Renal pelvis (tissue), 1 donor: ENCODE measurements at regions not wholly inside any gene's neighbourhood (a gene's known extent, or its start where the extent isn't known, plus 50 kb on each side); places are given as distances from the start of the nearest gene placed in this dataset.
A peak's percentile ranks its signal among the peaks of the same experiment; 100 is the strongest.
"Not testable (repeated sequence)": the region's sequence is repeated elsewhere in the genome, so short reads cannot be mapped to it uniquely, and the experiment has no call there.

ENCODE experiments used
- DNase-seq: peaks from one replicate; pipeline ENCODE4 v3.0.0-alpha.2; 2013

DNA sequence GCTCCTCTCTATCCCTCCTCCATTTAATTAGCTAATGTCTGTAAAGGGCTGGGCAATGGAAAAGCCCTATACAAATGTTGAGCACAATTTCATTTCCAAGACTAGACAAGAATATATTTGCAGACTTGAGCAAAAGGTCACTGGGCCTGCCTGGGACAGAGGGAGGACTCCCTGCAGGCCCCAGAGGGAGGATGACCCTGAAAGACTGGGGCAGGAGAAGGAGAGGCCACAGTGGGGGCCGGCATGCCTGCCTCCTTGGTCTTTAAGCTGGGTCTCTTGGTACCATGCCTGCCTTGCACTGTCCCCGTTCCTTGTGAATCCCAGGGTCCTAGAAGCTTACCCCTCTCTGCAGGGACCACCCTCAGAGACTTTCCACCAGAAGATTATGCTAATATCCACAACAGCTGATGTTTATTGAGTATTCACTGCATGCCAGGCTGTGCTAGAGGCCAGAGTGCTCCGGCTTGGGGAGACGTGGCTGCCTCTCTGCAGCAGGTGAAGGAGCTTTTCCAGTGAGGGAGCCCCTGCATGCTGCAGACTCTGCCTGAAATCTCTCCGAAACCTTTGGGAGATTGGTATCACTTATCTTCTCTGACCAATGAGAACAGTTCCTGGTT lies 72.7 kb upstream of the HSPA9 start:
- no peak for DNase-seq

DNA sequence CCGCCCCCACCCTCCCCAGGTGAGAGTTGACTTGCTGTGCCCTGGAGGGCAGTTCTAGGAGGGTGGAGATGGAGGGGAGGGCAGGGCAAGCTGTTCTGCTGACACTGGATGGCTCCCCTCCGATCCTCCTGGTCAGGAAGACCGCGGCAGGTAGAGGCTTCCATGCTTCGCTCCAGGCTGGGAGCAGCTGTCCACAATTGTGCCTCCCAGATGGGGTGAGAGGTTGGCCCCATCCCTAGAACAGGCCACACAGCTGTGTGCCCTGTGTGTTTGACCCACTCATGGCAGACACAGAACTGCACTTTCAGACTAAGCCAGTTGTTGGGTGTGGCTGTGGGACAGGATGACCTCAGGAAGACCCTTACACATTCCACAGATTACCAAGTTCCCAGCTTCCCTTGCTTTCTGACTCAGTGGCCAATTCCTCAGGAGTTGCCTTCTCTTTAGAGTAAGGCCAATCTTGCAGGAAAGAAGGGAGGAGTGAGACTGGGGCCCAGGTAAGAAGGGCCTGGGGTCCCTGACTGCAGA lies 72.1 kb upstream of the HSPA9 start:
- no peak for DNase-seq

DNA sequence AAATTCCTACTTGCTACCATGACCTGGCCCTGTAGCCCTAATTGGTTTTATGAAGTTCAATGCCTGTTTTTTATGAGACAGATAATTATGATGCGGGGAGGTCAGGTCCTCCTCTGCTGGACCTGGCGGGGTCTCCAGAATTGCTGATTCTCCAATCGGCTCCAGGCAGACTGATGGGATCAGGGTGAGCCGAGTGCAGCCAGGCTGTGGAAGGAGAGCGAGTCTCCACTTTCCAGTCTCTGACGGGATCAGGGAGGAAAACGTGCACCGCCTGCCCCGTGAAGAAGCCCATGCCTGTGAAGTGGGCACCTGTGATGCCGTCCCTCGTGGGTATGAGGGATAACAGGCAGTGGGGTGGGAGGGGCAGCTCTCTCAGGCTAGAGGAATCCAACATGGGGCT lies 71.5 kb upstream of the HSPA9 start:
- DNase-seq: no peak

DNA sequence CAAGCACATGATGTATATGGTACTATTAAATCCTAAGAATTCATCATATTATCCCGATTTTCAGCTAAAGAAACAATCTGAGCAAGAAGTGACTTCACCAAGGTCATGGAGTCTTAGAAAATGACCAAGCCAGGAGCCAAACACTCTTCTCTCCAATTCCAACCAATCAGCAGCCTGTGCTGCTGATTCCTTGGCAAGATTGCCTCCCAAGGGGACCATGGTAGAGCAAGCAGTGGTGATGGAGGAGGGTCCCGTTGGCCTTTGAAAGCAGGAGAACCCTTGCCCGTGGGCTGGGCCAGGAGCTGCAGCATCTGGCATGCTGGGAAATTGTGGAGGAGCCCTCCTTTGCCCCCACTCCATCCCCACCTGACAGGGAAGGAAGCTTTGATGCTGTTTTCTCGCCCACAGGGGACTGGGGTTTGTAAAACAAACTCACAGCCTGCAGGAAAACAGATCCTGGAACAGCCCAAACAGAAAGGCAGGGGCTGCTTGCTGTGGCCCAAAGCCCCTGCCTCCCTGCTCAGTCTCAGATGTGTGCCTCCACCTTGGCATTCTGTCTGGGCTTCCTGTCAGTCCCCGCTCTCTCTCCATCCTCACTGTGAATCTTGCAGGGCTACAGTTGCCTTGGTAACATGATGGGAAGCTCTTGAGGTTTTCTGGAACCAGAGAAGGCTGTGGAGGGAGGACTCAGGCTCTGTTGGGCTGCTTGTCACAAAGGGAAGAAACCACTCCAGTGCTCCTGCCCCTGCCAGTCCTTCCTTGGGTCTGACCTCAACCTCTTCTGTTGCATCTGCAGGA lies 70.8 kb upstream of the HSPA9 start:
- no peak for DNase-seq

DNA sequence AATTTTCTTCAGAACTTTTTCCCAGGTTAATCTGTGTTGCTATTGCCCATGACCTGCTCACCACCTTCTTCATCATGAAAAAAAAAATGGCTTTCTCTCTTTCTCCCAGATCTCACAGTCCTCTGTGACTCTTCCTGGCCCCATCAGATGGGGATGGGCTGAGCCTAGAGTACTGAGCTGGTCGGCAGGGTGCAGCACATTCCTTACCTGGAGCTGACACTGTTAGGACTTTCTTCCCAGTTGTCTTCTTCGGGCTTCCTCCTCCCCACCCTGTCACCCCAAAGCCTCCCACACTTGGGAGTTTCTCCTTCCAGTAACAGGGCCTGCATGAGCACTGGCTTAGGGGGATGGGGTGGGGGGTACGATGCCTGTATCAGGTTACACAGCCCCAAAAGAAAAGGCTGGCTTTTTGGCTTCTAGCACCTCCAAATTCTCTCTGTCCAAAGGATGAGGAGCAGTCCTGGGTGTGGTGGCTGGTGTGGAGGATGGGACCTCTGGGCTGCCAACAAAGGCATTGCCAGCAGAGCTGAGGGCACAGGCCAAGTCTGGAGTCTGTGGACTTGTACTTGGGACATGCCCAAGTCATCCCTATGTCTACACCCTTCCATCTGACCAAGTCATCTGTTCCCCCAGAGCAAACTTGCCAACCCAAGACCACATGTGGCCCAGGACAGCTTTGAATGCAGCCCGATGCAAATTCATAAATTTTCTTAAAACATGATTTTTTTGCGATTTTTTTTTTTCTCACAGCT lies 68.0 kb upstream of the HSPA9 start:
- no peak for DNase-seq

DNA sequence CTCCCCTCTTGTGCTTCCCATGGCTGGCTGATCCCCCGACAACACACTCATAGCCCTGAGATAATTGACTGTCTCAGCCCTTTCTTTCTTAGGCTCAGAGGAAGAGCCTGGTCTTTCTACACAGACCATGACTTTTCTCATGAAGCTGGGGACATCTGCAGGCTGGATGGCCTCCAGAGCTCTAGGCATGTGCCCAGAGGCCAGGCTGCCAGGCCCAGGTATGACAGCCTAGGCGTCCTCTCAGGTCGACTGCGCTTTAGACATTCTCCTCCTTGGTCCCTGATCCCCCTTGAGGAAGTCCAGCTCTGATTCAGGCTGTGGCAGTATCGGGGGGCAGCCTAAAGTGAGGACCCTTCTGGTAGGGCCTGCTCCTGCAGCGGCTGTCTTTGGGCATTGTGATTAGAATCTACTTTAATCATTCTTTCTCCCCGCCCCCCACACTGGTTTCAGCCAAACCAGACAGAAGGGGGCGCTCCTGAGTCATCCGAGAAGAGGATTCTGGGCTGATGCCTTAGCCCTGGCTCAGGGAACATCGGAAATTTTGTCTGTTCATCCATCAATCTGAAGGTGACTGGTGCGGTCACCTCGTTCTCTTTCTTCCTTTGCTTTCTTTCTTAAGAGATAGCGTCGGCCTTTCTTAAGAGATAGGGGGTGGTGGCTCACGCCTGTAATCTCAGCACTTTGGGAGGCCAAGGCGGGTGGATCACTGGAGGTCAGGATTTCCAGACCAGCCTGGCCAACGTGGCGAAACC lies 66.5 kb upstream of the HSPA9 start:
- DNase-seq: peak; percentile 54

DNA sequence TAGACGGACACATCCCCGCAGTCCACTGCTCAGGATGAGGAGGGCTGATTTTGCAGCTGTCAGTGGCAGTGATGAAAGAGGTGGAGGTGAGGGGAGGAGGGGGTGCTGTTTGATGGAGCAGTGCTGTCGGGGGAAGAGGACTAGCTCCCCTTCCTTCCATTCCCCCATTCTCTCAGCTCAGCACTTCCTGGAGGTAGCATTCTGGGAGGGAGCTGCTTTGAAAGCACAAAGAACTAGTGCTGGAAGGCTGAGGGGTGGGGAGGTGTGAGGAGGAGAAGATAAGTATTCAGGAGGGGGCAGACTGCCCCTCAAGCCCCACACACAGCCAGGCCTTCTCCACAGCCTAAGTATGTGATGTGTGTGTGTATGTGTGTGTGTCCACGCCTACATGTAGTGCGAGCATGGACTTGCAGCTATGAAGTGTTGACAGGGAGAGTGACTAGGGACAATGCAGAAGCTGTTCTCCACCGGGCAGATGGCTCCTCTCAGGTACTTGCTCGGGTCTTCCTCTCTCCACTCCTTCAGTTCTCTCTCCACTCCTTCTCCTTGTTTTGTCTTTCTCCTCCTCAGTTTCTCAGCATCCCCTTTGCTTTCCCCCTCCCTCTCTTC lies 65.5 kb upstream of the HSPA9 start:
- no peak for DNase-seq

DNA sequence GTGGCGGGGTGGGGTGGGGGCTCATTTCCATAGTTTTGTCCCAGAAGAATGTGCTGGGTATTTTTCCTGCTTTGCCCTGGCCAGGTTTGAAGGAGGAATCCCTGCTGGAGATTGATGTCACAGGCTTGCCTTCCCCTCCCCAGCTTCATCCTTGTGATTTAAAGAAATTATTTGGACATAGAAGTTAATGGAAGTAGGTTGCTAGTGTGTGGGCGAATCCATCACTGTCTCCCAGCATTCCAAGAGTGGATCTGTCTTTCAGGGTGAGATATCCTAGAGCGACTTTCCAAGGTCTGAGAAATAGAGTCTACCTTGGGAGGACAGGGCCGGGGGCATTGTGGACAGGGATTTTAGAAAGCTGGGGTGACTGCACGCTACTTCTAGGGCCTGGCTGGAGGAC lies 64.9 kb upstream of the HSPA9 start:
- no peak for DNase-seq

DNA sequence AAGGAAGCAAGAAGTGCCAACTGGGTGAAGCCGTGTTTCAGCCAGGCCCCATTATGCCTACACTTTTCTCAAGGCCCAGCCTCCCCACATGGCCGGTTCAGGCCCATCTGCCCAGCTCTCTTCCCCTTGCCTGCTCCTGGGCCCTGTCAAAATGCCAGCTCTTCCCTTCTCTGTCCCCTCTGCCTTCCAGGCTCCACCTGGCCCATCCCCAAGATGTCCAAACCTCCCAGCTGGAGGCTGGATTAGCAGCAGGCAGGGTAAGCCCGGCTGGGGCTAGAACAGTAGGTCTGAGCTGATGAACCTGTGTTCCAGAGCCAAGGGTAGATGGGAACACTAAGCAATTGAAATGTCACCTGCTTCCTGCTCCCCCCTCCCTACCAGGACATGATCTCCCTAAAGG lies 64.1 kb upstream of the HSPA9 start:
- no peak for DNase-seq

DNA sequence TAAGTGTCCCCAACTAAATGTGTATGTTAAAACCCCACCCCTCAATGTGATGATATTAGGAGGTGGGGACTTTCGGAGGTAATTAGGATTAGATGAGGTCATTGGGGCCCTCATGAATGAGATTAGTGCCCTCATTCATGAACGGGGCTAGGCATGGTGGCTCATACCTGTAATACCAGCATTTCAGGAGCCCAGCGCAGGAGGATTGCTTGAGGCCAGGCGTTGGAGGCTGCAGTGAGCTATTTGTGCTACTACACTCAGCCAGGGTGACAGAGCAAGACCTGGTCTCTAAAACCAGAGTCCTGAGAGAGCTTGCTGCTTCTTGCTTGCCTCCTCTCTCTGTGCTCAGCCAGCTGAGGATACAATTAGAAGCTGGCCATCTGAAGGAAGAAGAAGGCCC lies 62.1 kb upstream of the HSPA9 start:
- DNase-seq: no peak

DNA sequence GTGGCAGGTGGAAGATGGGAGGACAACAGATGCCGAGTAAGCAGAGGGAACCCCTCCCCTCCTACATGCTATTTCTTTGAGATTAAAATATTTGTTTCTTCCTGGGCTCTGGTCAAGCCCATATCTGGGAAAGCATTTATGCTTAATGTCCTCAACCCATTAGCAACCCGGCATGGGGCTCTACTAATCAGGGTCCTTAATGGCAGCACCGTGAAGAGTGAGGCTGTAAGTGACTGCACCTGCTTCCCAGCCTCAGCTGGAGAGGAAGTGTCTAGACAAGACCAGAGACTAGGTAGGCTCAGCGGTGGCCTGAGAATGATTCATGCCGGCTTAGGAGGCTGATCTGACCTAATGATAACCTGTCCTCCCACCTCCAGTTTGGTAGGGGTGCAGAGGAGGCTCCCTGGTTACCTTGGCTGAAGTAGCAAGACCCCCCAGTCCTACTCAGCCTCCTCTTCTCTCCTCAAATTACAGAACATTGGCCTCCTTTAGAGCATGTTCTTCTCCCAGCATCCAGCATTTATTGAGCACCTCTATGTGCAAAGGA lies 61.3 kb upstream of the HSPA9 start:
- no peak for DNase-seq

DNA sequence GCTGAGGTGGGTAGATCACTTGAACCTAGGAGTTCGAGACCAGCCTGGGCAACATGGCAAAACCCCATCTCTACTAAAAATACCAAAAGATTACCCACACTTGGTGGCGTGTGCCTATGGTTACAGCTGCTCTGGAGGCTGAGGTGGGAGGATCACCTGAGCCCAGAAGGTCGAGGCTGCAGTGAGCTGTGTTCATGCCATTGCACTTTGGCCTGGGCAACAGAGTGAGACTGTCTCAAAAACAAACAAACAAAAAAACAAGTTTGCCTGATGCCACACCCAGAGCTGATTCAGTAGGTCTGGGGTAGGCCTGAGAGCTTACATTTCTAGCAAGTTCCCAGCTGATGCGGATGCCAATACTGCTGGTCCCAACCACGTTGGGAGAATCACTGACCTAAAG lies 60.5 kb upstream of the HSPA9 start:
- DNase-seq: no peak

DNA sequence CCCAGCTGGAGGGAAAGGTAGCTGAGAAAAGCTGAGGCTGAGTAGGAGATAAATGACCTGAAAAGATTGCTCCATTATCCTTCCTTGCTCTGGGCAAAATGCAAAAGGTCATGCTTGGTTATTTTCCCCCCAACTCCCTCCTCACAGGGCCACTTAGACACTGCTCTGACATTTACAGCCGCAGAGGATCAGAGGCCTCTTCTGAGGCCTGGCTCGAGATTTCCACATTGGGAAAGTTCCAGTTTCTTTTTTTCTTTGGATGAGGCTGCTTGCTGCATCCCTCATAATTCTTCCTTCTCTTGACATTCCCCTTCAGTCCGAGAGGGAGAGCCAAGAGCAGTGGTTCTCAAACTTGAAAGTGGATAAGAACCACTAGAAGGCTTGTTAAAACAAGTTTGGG lies 60.1 kb upstream of the HSPA9 start:
- DNase-seq: peak; percentile 62

DNA sequence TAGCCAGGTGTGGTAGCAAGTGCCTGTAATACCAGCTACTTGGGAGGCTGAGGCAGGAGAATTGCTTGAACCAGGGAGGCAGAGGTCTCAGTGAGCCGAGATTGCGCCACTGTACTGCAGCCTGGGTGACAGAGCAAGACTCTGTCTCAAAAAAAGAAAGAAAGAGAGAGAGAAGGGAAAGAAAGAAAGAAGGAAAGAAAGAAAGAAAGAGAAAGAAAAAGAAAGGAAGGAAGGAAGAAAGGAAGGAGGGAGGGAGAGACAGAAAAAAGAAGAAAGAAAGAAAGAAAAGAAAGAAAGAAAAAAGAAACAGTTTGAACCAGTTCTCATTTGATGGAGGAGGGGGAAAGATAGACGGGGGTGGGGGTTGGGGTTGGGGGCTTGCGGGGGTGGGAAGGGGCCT lies 59.6 kb upstream of the HSPA9 start:
- DNase-seq: not testable (repeated sequence)

DNA sequence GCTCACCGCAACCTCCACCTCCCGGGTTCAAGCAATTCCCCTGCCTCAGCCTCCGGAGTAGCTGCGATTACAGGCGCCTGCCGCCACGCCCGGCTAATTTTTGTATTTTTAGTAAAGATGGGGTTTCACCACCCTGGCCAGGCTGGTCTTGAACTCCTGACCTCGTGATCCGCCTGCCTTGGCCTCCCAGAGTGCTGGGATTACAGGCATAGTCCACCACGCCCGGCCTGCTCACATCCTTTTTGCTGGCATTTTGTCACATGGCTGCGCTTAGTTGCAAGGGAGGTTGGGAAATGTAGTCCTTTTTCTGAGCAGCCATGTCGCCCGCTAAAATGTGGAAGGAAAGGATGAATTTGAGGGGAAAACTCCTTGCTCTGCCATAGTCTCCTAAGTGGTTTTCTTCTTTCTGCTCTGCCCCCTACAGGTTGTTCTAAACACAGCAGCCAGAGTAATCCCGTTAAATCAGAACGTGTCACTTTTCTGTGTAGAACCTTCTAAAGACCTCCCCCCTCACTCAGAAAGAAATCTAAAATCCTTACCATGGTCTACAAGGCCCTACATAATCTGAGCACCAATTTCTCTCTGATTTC lies 57.8 kb upstream of the HSPA9 start:
- peak; percentile 78 for DNase-seq

DNA sequence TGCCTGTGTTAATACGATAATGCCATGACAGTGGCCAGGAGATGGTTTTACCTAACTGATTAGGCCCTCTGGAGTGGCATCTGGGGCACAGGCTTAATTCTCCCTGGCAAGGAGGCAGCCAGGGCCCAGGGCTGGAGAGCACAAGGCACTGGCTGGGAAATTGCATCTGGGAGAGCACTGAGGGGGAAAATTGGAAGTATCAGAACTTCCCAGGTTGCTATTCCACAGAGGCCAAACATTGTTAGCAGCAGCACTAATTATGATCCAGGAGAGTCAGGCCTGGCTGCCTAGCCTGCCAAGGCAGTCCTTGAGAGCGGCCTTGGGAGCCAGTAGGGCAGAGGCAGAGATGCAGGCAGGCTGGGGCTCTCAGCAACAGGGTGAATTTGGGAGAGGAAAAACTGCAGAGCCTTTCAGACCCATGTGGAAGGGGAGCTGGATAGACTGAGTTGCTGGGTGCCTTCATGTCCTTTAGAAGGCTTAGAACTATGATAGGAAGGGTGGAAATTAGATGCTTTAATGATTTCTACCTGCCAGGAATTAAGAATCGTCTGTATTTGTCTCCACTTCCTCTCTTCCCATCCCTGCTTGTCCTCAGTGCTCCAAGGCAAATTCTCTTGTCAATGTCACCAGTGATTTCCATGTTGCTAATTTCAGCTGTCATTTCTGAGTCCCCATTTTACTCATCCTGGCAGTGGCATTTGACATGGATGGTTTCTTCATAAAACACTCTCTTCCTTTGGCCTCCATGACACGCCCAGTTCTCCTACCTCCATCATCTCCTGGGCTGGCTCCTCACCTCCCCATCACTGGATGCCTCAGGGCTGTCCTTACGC lies 56.1 kb upstream of the HSPA9 start:
- no peak for DNase-seq

DNA sequence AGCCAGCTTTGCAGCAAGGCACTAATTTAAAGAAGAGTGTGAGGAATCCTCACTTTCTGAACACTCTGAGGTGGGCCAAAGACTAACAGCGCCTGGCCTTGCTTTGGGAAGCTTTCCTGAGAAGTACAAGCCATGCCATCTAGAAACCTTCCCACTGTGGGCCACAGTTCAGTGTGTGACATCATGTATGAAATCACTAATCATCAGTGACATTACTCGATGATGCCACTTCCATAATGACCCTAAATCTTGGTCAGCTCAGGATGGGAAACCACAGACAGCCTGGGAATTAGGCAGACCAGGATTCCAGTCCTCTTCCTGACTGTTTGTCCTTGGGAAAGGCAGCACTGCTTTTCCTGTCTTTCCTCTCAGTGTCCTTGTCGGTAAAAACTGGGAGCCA lies 54.2 kb upstream of the HSPA9 start:
- no peak for DNase-seq

DNA sequence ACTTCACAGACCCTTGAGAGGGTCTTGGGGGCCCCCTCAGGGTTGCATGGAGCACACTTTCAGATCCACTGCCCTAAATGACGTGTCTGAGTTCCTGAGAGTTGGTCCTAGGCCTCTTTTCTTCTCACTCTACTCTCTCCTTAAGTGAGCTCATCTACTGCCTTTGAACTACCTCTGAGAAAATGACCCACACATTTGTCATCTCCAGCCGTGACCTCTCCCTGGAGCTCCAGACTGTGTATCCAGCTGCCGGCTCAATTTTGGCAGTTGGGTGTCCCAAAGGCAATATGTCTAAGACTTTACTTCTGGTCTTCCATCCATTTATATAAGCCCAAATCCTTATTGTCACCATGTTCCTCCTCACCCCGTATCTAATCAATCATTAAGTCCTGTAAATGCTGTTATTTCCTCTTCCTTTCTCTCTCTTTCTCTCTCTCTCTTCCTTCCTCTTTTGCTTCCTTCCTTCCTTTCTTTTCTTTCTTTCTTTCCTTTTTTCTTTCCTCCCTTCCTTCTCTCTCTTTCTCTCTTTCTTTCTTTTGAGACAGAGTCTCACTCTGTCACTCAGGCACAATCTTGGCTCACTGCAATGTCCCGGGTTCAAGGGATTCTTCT lies 51.2 kb upstream of the HSPA9 start:
- DNase-seq: no peak

DNA sequence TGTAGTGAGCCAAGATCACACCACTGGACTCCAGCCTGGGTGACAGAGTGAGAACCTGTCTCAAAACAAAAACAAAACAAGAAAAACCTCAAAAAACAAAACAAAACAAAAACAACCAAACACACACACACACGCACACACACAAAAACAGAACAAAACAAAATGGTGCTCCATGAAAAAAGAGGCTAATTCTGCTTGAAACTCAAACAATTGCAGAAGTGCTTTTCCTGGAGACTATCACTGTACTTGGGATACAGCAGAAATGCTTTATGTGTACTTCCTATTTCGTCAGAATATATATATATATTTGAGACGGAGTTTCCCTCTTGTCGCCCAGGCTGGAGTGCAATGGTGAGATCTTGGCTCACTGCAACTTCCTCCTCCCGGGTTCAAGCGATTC lies 49.9 kb upstream of the HSPA9 start:
- no peak for DNase-seq
